ENCODE measurements at regions not wholly inside any gene's neighbourhood (a gene's known extent, or its start where the extent isn't known, plus 50 kb on each side); places are given as distances from the start of the nearest gene placed in this dataset.

GRCh38 chr3:43818229-43818628 is 127.5 kb downstream of the ABHD5 start:
- no TSS peak for BruUV-seq (replicated peaks)

More at GRCh38 chr3:43818229-43818628, 127.5 kb downstream of the ABHD5 start:
- no peak for ATAC-seq (ENCODE audit: low read depth)
- peaks cover 5% of the 10 kb centered on the region for H3K27me3 ChIP-seq (ENCODE audit: control insufficient read depth, insufficient read depth, low read length)
- no peaks in the 10 kb centered on the region for H3K9me1 ChIP-seq (ENCODE audit: insufficient read depth, low read length)
- no peak overlapping the region for H2AFZ ChIP-seq (replicated peaks; ENCODE audit: low read length, poor library complexity)
- H3K79me1 ChIP-seq (ENCODE audit: low read depth in 1 of 2, low read length in 2 of 2), result no peaks in the 10 kb centered on the region
- H3K36me3 ChIP-seq (ENCODE audit: control insufficient read depth, insufficient read depth, low read length), result no peaks in the 10 kb centered on the region
- no peak overlapping the region for H2AK5ac ChIP-seq (ENCODE audit: low read depth, low read length)
- H3K4me1 ChIP-seq (ENCODE audit: control insufficient read depth, insufficient read depth, low read length), result no peaks in the 10 kb centered on the region
- no peak overlapping the region for H4K5ac ChIP-seq (ENCODE audit: low read depth, low read length)
- no peak overlapping the region for H2BK5ac ChIP-seq (ENCODE audit: low read depth, low read length, poor library complexity, severe bottlenecking)
- no peak overlapping the region for H3K56ac ChIP-seq (ENCODE audit: extremely low read depth, insufficient read depth, low read length)
- no peak overlapping the region for H2AK9ac ChIP-seq (replicated peaks; ENCODE audit: low read depth, low read length, poor library complexity)
- no peak overlapping the region for H3K27ac ChIP-seq (ENCODE audit: insufficient read depth, low read length)
- no peak for DNase-seq
- ChIA-PET POLR2A (ENCODE audit: unreplicated experiment) (no interaction called here), CTCF (no interaction called here)
- H4K91ac ChIP-seq (ENCODE audit: insufficient read depth, low read depth, low read length), result no peak overlapping the region
- no peak overlapping the region for H3K9ac ChIP-seq (ENCODE audit: low read depth, low read length)
- no peak overlapping the region for H3K4me3 ChIP-seq (ENCODE audit: insufficient read depth, low read depth, low read length)
- no peak overlapping the region for H2BK15ac ChIP-seq (ENCODE audit: low read depth, low read length)
- no peak overlapping the region for H3K14ac ChIP-seq (replicated peaks; ENCODE audit: low read depth, low read length)
- in situ Hi-C loops (cut with MboI; ENCODE audit: low sequenced_read_pairs), result no loop called here
- TF ChIP-seq SMC3 (IDR thresholded peaks at IDR 0.05; ENCODE audit: low read depth, low read length), result no peak
- no peak for TF ChIP-seq MAFK (IDR thresholded peaks at IDR 0.05; ENCODE audit: low read depth, low read length)
- TF ChIP-seq RCOR1 (IDR thresholded peaks at IDR 0.05; ENCODE audit: insufficient replicate concordance, low read length), result no peak
- TF ChIP-seq RAD21 (IDR thresholded peaks at IDR 0.05; ENCODE audit: low read length), result no peak
- TF ChIP-seq CTCF (conservative IDR thresholded peaks at IDR 0.05; ENCODE audit: low read depth, low read length), result no peak
- H3K9me3 ChIP-seq (ENCODE audit: control insufficient read depth, insufficient read depth, low read length), result no peaks in the 10 kb centered on the region
- H3K23ac ChIP-seq (ENCODE audit: low read depth, low read length), result no peak overlapping the region
- no peak overlapping the region for H3K4ac ChIP-seq (ENCODE audit: low read depth, low read length)
- no peak overlapping the region for H3K18ac ChIP-seq (ENCODE audit: low read depth, low read length)
- intact Hi-C loops (cut with micrococcal nuclease), result no loop called here
- no peak overlapping the region for H4K8ac ChIP-seq (ENCODE audit: low read depth in 2 of 2, low read length in 2 of 2)
- no peak overlapping the region for H2BK120ac ChIP-seq (ENCODE audit: low read depth, low read length)
- dilution Hi-C loops (cut with HindIII; ENCODE audit: low sequenced_read_pairs, unreplicated experiment), result no loop called here
- H2BK20ac ChIP-seq (ENCODE audit: low read depth, low read length), result no peak overlapping the region
- H3K4me2 ChIP-seq (ENCODE audit: low read depth, low read length), result no peak overlapping the region
- no peaks in the 10 kb centered on the region for H4K20me1 ChIP-seq (ENCODE audit: insufficient read depth, low read length)

All from IMR-90 (cell line).